Vagina (tissue), 2 donors: ENCODE measurements at regions not wholly inside any gene's neighbourhood (a gene's known extent, or its start where the extent isn't known, plus 50 kb on each side); places are given as distances from the start of the nearest gene placed in this dataset.

ENCODE experiments used
- DNase-seq, 2 donors: peaks; one replicate each; pipeline ENCODE4 v3.0.0-alpha.2; 2017; ENCODE audit errors: extremely low spot score in 2 of 2
- H3K27ac ChIP-seq: fragments of 200-600 bp; sonication (generic); one replicate; pipeline ENCODE4 v1.5.1; 2019
- H3K27me3 ChIP-seq: fragments of 200-600 bp; sonication (generic); one replicate; pipeline ENCODE4 v1.5.1; 2019
- H3K36me3 ChIP-seq, 2 donors: fragments of 200-600 bp; sonication (generic); one replicate each; pipeline ENCODE4 v1.5.1; 2017 to 2019
- H3K4me1 ChIP-seq: fragments of 200-600 bp; sonication (generic); one replicate; pipeline ENCODE4 v1.5.1; 2019
- H3K4me3 ChIP-seq, 2 donors: fragments of 200-600 bp; sonication (generic); 1 replicate in 1 of 2; 2 replicates in 1 of 2; pipeline ENCODE4 v1.5.1; 2016 to 2019
- H3K9me3 ChIP-seq: fragments of 200-600 bp; sonication (generic); one replicate; pipeline ENCODE4 v1.5.1; 2019
- CTCF ChIP-seq, 3 experiments: fragments of 450-650 bp in 2 of 3; fragments of 200-600 bp in 1 of 3; sonication (generic) in 1 of 3; IDR thresholded peaks; one replicate each; pipeline ENCODE4 v1.5.1; 2017 to 2019; ENCODE audit warnings: antibody characterized with exemption in 3 of 3, mild to moderate bottlenecking in 2 of 3, moderate library complexity in 2 of 3
- POLR2A ChIP-seq, 2 donors: fragments of 450-650 bp; IDR thresholded peaks; one replicate each; pipeline ENCODE4 v1.6.1; 2017; ENCODE audit warnings: antibody characterized with exemption in 2 of 2, mild to moderate bottlenecking in 2 of 2, moderate library complexity in 2 of 2
- POLR2AphosphoS5 ChIP-seq, 2 donors: sonication (generic); formaldehyde crosslinking; IDR thresholded peaks; one replicate each; pipeline ENCODE4 v1.9.0; 2017; ENCODE audit warnings: antibody characterized with exemption in 2 of 2, mild to moderate bottlenecking in 2 of 2, low read depth in 1 of 2; ENCODE audit not compliant: insufficient read depth in 1 of 2
- intact Hi-C: fragments of 100-400 bp; cut with DNase I; formaldehyde crosslinking; loops from one replicate; pipeline ENCODE4 v1.15.1; 2023

GRCh38 chr5:56674441-56674840 lies 140.9 kb upstream of the MAP3K1 start:
- H3K4me3 ChIP-seq, result no peak overlapping the region
- no peak for TF ChIP-seq POLR2A (IDR thresholded peaks at IDR 0.05)
- no peak for TF ChIP-seq POLR2AphosphoS5 (IDR thresholded peaks at IDR 0.05; ENCODE audit: insufficient read depth in 1 of 2, low read depth in 1 of 2)
- no peak for TF ChIP-seq CTCF (IDR thresholded peaks at IDR 0.05)
- intact Hi-C loops, result no loop called here
- peaks cover 41% of the 10 kb centered on the region for H3K4me1 ChIP-seq
- no peaks in the 10 kb centered on the region for H3K9me3 ChIP-seq
- DNase-seq, result no peak
- H3K27me3 ChIP-seq, result no peaks in the 10 kb centered on the region
- no peaks in the 10 kb centered on the region for H3K36me3 ChIP-seq
- H3K27ac ChIP-seq, result no peak overlapping the region

GRCh38 chr5:56673171-56673570 lies 142.2 kb upstream of the MAP3K1 start:
- Histone ChIP-seq H3K36me3 (no peaks in the 10 kb centered on the region), H3K4me1 (peaks cover 39% of the 10 kb centered on the region), H3K27me3 (no peaks in the 10 kb centered on the region), H3K27ac (no peak overlapping the region), H3K4me3 (no peak overlapping the region), H3K9me3 (no peaks in the 10 kb centered on the region)
- no peak for DNase-seq
- intact Hi-C loops, result no loop called here
- TF ChIP-seq POLR2AphosphoS5 (IDR thresholded peaks at IDR 0.05; ENCODE audit: insufficient read depth in 1 of 2, low read depth in 1 of 2) (no peak), CTCF (IDR thresholded peaks at IDR 0.05) (no peak), POLR2A (IDR thresholded peaks at IDR 0.05) (no peak)

- Histone ChIP-seq H3K27ac (no peak overlapping the region), H3K27me3 (no peaks in the 10 kb centered on the region), H3K36me3 (no peaks in the 10 kb centered on the region), H3K4me3 (no peak overlapping the region), H3K4me1 (peaks cover 24% of the 10 kb centered on the region), H3K9me3 (no peaks in the 10 kb centered on the region)
- no peak for DNase-seq
- intact Hi-C loops, result no loop called here
- TF ChIP-seq POLR2AphosphoS5 (IDR thresholded peaks at IDR 0.05; ENCODE audit: insufficient read depth in 1 of 2, low read depth in 1 of 2) (no peak), POLR2A (IDR thresholded peaks at IDR 0.05) (no peak), CTCF (IDR thresholded peaks at IDR 0.05) (no peak)
Observed at GRCh38 chr5:56671571-56671970, 143.8 kb upstream of the MAP3K1 start.

- TF ChIP-seq POLR2A (IDR thresholded peaks at IDR 0.05), result no peak
- TF ChIP-seq CTCF (IDR thresholded peaks at IDR 0.05), result no peak
- no peak for TF ChIP-seq POLR2AphosphoS5 (IDR thresholded peaks at IDR 0.05; ENCODE audit: insufficient read depth in 1 of 2, low read depth in 1 of 2)
- intact Hi-C loops, result no loop called here
- DNase-seq, result no peak
- Histone ChIP-seq H3K27ac (no peak overlapping the region), H3K27me3 (no peaks in the 10 kb centered on the region), H3K4me3 (no peak overlapping the region), H3K4me1 (peaks cover 18% of the 10 kb centered on the region), H3K36me3 (no peaks in the 10 kb centered on the region), H3K9me3 (no peaks in the 10 kb centered on the region)
Observed at GRCh38 chr5:56670916-56671315, 144.4 kb upstream of the MAP3K1 start.

- Histone ChIP-seq H3K4me1 (peaks cover 13% of the 10 kb centered on the region), H3K27me3 (no peaks in the 10 kb centered on the region), H3K27ac (no peak overlapping the region), H3K36me3 (no peaks in the 10 kb centered on the region), H3K4me3 (no peak overlapping the region), H3K9me3 (no peaks in the 10 kb centered on the region)
- DNase-seq, result no peak
- TF ChIP-seq CTCF (IDR thresholded peaks at IDR 0.05) (no peak), POLR2AphosphoS5 (IDR thresholded peaks at IDR 0.05; ENCODE audit: insufficient read depth in 1 of 2, low read depth in 1 of 2) (no peak), POLR2A (IDR thresholded peaks at IDR 0.05) (no peak)
- intact Hi-C loops, result no loop called here
Observed at GRCh38 chr5:56669534-56670483, 145.5 kb upstream of the MAP3K1 start.
